ENCODE measurements at regions not wholly inside any gene's neighbourhood (a gene's known extent, or its start where the extent isn't known, plus 50 kb on each side); places are given as distances from the start of the nearest gene placed in this dataset.

DNA sequence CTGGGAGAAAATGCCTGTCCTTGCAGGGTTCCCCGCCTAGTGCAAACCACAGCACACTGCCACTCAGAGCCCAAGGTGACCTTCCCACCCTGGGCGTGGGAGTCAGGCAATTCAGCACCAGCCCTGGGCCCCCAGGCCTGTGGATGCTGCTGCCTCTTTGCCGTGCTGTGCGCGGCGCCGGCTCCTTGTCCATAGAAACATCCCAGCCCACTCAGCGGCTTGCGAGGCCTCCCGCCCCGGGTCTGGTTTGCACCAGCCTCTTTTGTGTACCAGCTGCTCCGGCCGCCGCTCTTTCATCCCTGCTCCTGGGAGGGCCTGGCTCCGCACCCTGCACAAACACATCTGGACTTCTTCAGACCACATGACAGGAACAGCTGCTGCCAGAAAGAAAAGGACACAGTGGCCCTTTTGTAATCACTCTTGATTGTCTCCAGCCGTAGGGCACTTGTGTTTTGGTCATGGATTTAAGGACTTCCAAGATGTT lies 75.4 kb upstream of the SDK2 start:
- peak; percentile 35 to 74 (median 45) for DNase-seq
- Histone ChIP-seq H3K27me3 (peaks cover 0 to 4% (median 0%) of the 10 kb centered on the region in 9 donors), H3K4me3 (no peak overlapping the region), H3K36me3 (no peaks in the 10 kb centered on the region), H3K4me1 (peaks cover 0 to 15% (median 12%) of the 10 kb centered on the region in 12 donors), H3K9me3 (no peaks in the 10 kb centered on the region), H3K27ac (peak overlapping the region in 2 of 12 donors; percentile 23 to 27)
- TF ChIP-seq, protein P1, sequence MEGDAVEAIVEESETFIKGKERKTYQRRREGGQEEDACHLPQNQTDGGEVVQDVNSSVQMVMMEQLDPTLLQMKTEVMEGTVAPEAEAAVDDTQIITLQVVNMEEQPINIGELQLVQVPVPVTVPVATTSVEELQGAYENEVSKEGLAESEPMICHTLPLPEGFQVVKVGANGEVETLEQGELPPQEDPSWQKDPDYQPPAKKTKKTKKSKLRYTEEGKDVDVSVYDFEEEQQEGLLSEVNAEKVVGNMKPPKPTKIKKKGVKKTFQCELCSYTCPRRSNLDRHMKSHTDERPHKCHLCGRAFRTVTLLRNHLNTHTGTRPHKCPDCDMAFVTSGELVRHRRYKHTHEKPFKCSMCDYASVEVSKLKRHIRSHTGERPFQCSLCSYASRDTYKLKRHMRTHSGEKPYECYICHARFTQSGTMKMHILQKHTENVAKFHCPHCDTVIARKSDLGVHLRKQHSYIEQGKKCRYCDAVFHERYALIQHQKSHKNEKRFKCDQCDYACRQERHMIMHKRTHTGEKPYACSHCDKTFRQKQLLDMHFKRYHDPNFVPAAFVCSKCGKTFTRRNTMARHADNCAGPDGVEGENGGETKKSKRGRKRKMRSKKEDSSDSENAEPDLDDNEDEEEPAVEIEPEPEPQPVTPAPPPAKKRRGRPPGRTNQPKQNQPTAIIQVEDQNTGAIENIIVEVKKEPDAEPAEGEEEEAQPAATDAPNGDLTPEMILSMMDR (IDR thresholded peaks at IDR 0.05), result no peak
- TF ChIP-seq POLR2A (IDR thresholded peaks at IDR 0.05), result no peak
- intact Hi-C loops (cut with DNase I), result loop anchor here in 2 of 10 donors (10.0 kb wide), 2 partner anchors 115 to 125 kb away; no protein-coding TSS in a partner anchor
- 24 to 45% (median 32%) methylated on average over 16 of the region's 16 CpGs for WGBS, 4 donors
- peak; percentile 65 to 89 (median 84) for ATAC-seq

DNA sequence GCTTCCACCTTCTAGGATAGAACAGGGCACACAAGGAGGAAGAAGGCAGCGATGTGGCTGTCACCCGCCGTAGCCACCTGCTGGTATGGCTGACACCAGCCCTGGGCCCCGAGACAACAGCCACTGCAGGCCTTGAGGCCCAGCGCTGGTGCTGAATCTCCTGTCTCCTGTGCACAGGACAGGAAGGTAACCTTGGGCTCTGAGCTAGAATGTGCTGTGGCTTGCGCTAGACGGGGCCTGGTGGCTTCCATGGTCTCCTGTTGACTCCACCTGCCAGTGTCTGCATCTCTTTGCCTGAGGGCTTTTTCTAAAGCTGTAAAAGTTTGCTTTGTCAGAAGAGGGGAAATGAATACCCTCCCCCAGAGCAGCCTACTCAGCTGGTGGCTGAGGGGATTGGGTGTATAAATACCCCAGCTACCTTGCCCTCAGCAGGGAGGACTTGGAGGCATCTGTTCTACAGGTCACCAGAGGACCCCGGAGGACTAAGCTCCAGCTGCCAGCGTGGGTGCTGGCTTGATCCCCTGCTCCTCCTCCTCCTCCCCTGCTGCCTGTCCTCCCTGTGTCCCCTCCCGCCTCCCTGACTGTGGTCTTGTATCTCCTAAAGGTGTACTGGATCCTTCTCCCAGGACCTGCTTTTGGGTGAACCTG lies 76.1 kb upstream of the SDK2 start:
- ATAC-seq (peak in 2 of 4 donors; percentile 27 to 29), DNase-seq (no peak)
- peaks cover 0 to 15% (median 12%) of the 10 kb centered on the region in 12 donors for H3K4me1 ChIP-seq
- no peaks in the 10 kb centered on the region for H3K27me3 ChIP-seq
- intact Hi-C loops (cut with DNase I), result loop anchor here in 1 of 10 donors (10.0 kb wide), 1 partner anchor 114 kb away; no protein-coding TSS in a partner anchor
- TF ChIP-seq, protein P1 (IDR thresholded peaks at IDR 0.05), result no peak
- no peak for TF ChIP-seq POLR2A (IDR thresholded peaks at IDR 0.05)
- no peaks in the 10 kb centered on the region for H3K9me3 ChIP-seq
- peak overlapping the region in 1 of 12 donors; percentile 23 for H3K27ac ChIP-seq
- H3K36me3 ChIP-seq, result no peaks in the 10 kb centered on the region
- no peak overlapping the region for H3K4me3 ChIP-seq
- WGBS, 4 donors, result 91 to 94% (median 93%) methylated on average over 6 to 10 of the region's 10 CpGs

DNA sequence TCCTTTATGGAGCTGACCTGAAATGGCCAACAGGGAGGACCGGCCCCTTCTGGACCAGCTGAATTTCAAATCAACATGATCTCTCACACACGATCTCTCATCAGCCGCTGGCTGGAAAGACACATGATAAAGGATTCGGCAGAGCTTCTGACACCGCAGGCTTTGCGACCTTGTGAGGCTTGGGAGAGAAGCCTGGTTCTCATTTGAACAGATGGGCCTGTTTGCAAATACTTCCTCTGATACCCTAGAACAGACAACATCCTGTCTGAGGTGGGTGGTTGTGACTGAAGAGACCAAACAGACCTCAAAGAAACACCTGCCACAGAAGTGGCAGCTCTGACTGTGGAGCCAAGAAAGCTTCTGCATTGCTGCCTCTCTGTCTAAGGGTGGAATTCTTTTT lies 77.9 kb upstream of the SDK2 start:
- no peaks in the 10 kb centered on the region for H3K9me3 ChIP-seq
- H3K36me3 ChIP-seq, result no peaks in the 10 kb centered on the region
- H3K27me3 ChIP-seq, result no peaks in the 10 kb centered on the region
- no peak overlapping the region for H3K27ac ChIP-seq
- 63 to 89% (median 78%) methylated on average over 6 of the region's 6 CpGs for WGBS, 4 donors
- intact Hi-C loops (cut with DNase I), result loop anchor here in 1 of 10 donors (10.0 kb wide), 1 partner anchor 113 kb away; no protein-coding TSS in a partner anchor
- ATAC-seq, result no peak
- TF ChIP-seq, protein P1 (IDR thresholded peaks at IDR 0.05), result no peak
- TF ChIP-seq POLR2A (IDR thresholded peaks at IDR 0.05), result no peak
- no peak overlapping the region for H3K4me3 ChIP-seq
- H3K4me1 ChIP-seq, result peaks cover 0 to 15% (median 12%) of the 10 kb centered on the region in 12 donors
- DNase-seq, result no peak

DNA sequence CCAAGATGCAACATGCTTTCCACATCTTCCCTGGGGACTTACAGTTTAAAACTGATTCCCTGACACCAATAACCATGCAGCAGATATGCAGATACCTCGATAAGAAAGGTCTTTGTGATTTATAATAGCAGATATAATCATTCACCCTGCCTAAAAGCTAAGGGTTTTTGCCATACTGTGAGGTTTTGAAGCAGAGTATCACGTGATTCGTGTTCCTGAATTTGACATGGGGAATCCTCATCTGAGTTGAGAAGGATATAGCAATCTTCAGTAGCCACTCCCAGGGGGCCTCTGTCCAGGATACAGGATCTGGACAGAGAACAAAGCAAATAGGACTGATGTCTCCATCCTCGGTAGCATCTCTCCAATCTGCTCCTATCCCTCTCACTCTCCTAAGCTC lies 79.1 kb upstream of the SDK2 start:
- intact Hi-C loops (cut with DNase I), result loop anchor here in 1 of 10 donors (10.0 kb wide), 1 partner anchor 111 kb away; no protein-coding TSS in a partner anchor
- H3K27me3 ChIP-seq, result no peaks in the 10 kb centered on the region
- H3K9me3 ChIP-seq, result no peaks in the 10 kb centered on the region
- DNase-seq, result no peak
- H3K4me1 ChIP-seq, result peaks cover 0 to 15% (median 12%) of the 10 kb centered on the region in 12 donors
- TF ChIP-seq, protein P1 (IDR thresholded peaks at IDR 0.05), result no peak
- no peak for TF ChIP-seq POLR2A (IDR thresholded peaks at IDR 0.05)
- H3K36me3 ChIP-seq, result no peaks in the 10 kb centered on the region
- no peak overlapping the region for H3K27ac ChIP-seq
- no peak overlapping the region for H3K4me3 ChIP-seq
- ATAC-seq, result no peak
- 67 to 75% (median 70%) methylated on average over 4 of the region's 4 CpGs for WGBS, 4 donors
